ENCODE measurements at regions not wholly inside any gene's neighbourhood (a gene's known extent, or its start where the extent isn't known, plus 50 kb on each side); places are given as distances from the start of the nearest gene placed in this dataset.

- ATAC-seq = no peak
- intact Hi-C loops (cut with micrococcal nuclease) = no loop called here
These were observed 655.8 kb upstream of the SEMA6A start for GRCh38 chr5:117230375-117230774.

GRCh38 chr5:117220730-117221129 lies 646.1 kb upstream of the SEMA6A start:
- intact Hi-C loops (cut with micrococcal nuclease) = no loop called here
- WGBS (ENCODE audit: insufficient coverage) = 64% methylated on average over 1 of the region's 1 CpG
- ATAC-seq = no peak

More at GRCh38 chr5:117230375-117230774, 655.8 kb upstream of the SEMA6A start:
- Histone ChIP-seq H3K4me1 (ENCODE audit: control insufficient read depth, insufficient read depth, low read length) (no peaks in the 10 kb centered on the region), H3K27ac (ENCODE audit: low read length) (no peak overlapping the region), H3K4me3 (ENCODE audit: low read length) (no peak overlapping the region), H3K36me3 (ENCODE audit: control insufficient read depth, insufficient read depth, low read length) (no peaks in the 10 kb centered on the region), H3K9me3 (ENCODE audit: control insufficient read depth, insufficient read depth, low read length) (peaks cover 2% of the 10 kb centered on the region), H3K27me3 (ENCODE audit: control insufficient read depth, insufficient read depth, low read length) (no peaks in the 10 kb centered on the region)
- 50% methylated on average over 1 of the region's 3 CpGs for WGBS (ENCODE audit: insufficient coverage)
- H3K4me1 Mint-ChIP-seq = no peaks in the 10 kb centered on the region
- no peak for DNase-seq
- TF ChIP-seq CTCF (IDR thresholded peaks at IDR 0.05) = no peak
- H3K36me3 Mint-ChIP-seq = no peaks in the 10 kb centered on the region
- H3K4me3 Mint-ChIP-seq = no peak overlapping the region
- H3K9me3 Mint-ChIP-seq = peaks cover 10 to 12% of the 10 kb centered on the region in 2 donors
- H3K27me3 Mint-ChIP-seq (ENCODE audit: low read depth in 2 of 2) = no peaks in the 10 kb centered on the region
- H3K27ac Mint-ChIP-seq = no peak overlapping the region

GRCh38 chr5:117218789-117219188 lies 644.2 kb upstream of the SEMA6A start:
- Histone ChIP-seq H3K36me3 (ENCODE audit: control insufficient read depth, insufficient read depth, low read length) (no peaks in the 10 kb centered on the region), H3K4me1 (ENCODE audit: control insufficient read depth, insufficient read depth, low read length) (no peaks in the 10 kb centered on the region), H3K9me3 (ENCODE audit: control insufficient read depth, insufficient read depth, low read length) (no peaks in the 10 kb centered on the region), H3K27me3 (ENCODE audit: control insufficient read depth, insufficient read depth, low read length) (no peaks in the 10 kb centered on the region), H3K27ac (ENCODE audit: low read length) (no peak overlapping the region), H3K4me3 (ENCODE audit: low read length) (no peak overlapping the region)
- no peak for DNase-seq
- no peak overlapping the region for H3K4me3 Mint-ChIP-seq
- H3K27me3 Mint-ChIP-seq (ENCODE audit: low read depth in 2 of 2) = no peaks in the 10 kb centered on the region
- no peak overlapping the region for H3K27ac Mint-ChIP-seq
- intact Hi-C loops (cut with micrococcal nuclease) = no loop called here
- H3K4me1 Mint-ChIP-seq = no peaks in the 10 kb centered on the region
- H3K9me3 Mint-ChIP-seq = peaks cover 14% of the 10 kb centered on the region in 2 donors
- H3K36me3 Mint-ChIP-seq = no peaks in the 10 kb centered on the region
- WGBS (ENCODE audit: insufficient coverage) = 60% methylated on average over 2 of the region's 2 CpGs
- TF ChIP-seq CTCF (IDR thresholded peaks at IDR 0.05) = no peak
- no peak for ATAC-seq

More at GRCh38 chr5:117220730-117221129, 646.1 kb upstream of the SEMA6A start:
- Mint-ChIP-seq H3K4me3 (no peak overlapping the region), H3K9me3 (peaks cover 12 to 13% of the 10 kb centered on the region in 2 donors), H3K27ac (no peak overlapping the region), H3K4me1 (no peaks in the 10 kb centered on the region), H3K36me3 (no peaks in the 10 kb centered on the region), H3K27me3 (ENCODE audit: low read depth in 2 of 2) (no peaks in the 10 kb centered on the region)
- Histone ChIP-seq H3K4me1 (ENCODE audit: control insufficient read depth, insufficient read depth, low read length) (no peaks in the 10 kb centered on the region), H3K9me3 (ENCODE audit: control insufficient read depth, insufficient read depth, low read length) (no peaks in the 10 kb centered on the region), H3K27me3 (ENCODE audit: control insufficient read depth, insufficient read depth, low read length) (no peaks in the 10 kb centered on the region), H3K27ac (ENCODE audit: low read length) (no peak overlapping the region), H3K4me3 (ENCODE audit: low read length) (no peak overlapping the region), H3K36me3 (ENCODE audit: control insufficient read depth, insufficient read depth, low read length) (no peaks in the 10 kb centered on the region)
- no peak for DNase-seq
- TF ChIP-seq CTCF (IDR thresholded peaks at IDR 0.05) = no peak

DNA sequence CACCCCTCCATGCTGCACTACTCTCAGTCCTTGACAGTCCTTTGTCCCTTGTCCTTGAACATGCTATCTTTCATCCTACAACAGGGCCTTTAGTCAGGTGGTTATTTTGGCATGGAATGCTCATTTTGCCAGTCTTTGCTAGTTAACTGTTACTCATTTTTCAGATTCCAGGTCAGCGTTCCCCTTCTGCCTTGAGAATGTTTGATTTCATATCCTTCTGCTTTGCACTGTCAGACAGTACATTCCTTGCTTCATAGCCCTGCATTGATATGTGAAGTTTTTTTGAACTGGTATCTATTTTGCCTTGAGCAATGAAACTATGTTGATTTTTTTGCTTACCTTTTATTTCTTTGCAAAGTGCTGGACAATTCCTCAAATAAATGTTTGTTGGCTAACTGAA lies 638.2 kb upstream of the SEMA6A start:
- Mint-ChIP-seq H3K4me3 (no peak overlapping the region), H3K27me3 (ENCODE audit: low read depth in 2 of 2) (no peaks in the 10 kb centered on the region), H3K36me3 (no peaks in the 10 kb centered on the region), H3K4me1 (no peaks in the 10 kb centered on the region), H3K9me3 (peaks cover 12 to 19% of the 10 kb centered on the region in 2 donors), H3K27ac (no peak overlapping the region)
- intact Hi-C loops (cut with micrococcal nuclease) = no loop called here
- Histone ChIP-seq H3K4me3 (ENCODE audit: low read length) (no peak overlapping the region), H3K27ac (ENCODE audit: low read length) (no peak overlapping the region), H3K36me3 (ENCODE audit: control insufficient read depth, insufficient read depth, low read length) (no peaks in the 10 kb centered on the region), H3K9me3 (ENCODE audit: control insufficient read depth, insufficient read depth, low read length) (no peaks in the 10 kb centered on the region), H3K27me3 (ENCODE audit: control insufficient read depth, insufficient read depth, low read length) (no peaks in the 10 kb centered on the region), H3K4me1 (ENCODE audit: control insufficient read depth, insufficient read depth, low read length) (no peaks in the 10 kb centered on the region)
- WGBS (ENCODE audit: insufficient coverage) = 100% methylated on average over 1 of the region's 1 CpG
- DNase-seq (no peak), ATAC-seq (no peak)
- no peak for TF ChIP-seq CTCF (IDR thresholded peaks at IDR 0.05)
